Activated CD4-positive, alpha-beta T cell treated with anti-CD3 and anti-CD28 coated beads, Interleukin-2, amount 10 ng/mL, durations not matched to agents 7 days and 5 days (primary cell): ENCODE measurements at regions not wholly inside any gene's neighbourhood (a gene's known extent, or its start where the extent isn't known, plus 50 kb on each side); places are given as distances from the start of the nearest gene placed in this dataset.

Source experiments
- CTCF ChIA-PET: fragments of 350-600 bp; sonication (Branson Sonifier 250); formaldehyde crosslinking; loops from one replicate; lab custom pipeline; 2021; ENCODE audit warnings: antibody characterized with exemption; lab: Charles Lee
- POLR2A ChIA-PET: fragments of 350-600 bp; sonication (Branson Sonifier 250); formaldehyde crosslinking; loops from one replicate; lab custom pipeline; 2021; ENCODE audit warnings: antibody characterized with exemption; lab: Charles Lee
- DNase-seq: peaks from one replicate; pipeline ENCODE4 v3.0.0-alpha.2; 2020
- H3K27ac Mint-ChIP-seq: one replicate; pipeline ENCODE4 v1.8.0; 2021; ENCODE audit warnings: mild to moderate bottlenecking, moderate library complexity, mixed read lengths
- H3K27me3 Mint-ChIP-seq: one replicate; pipeline ENCODE4 v1.8.0; 2021; ENCODE audit warnings: mixed read lengths
- H3K36me3 Mint-ChIP-seq: one replicate; pipeline ENCODE4 v1.8.0; 2021; ENCODE audit warnings: low read depth, mixed read lengths
- H3K4me1 Mint-ChIP-seq: one replicate; pipeline ENCODE4 v1.8.0; 2021; ENCODE audit warnings: mixed read lengths
- H3K4me3 Mint-ChIP-seq: one replicate; pipeline ENCODE4 v1.8.0; 2021; ENCODE audit warnings: mild to moderate bottlenecking, moderate library complexity, mixed read lengths
- H3K9me3 Mint-ChIP-seq: one replicate; pipeline ENCODE4 v1.8.0; 2021; ENCODE audit warnings: mixed read lengths

- Mint-ChIP-seq H3K9me3 (peaks cover 10% of the 10 kb centered on the region), H3K4me1 (peaks cover 26% of the 10 kb centered on the region), H3K27ac (peak overlapping the region; percentile 19), H3K27me3 (no peaks in the 10 kb centered on the region), H3K36me3 (peaks cover 5% of the 10 kb centered on the region), H3K4me3 (no peak overlapping the region)
- POLR2A ChIA-PET = no interaction called here
- CTCF ChIA-PET = no interaction called here
- no peak for DNase-seq
These were observed 68.2 kb upstream of the AHR start for GRCh38 chr7:17230099-17230807.

GRCh38 chr7:17233603-17234002 is 64.8 kb upstream of the AHR start:
- Mint-ChIP-seq H3K9me3 (peaks cover 29% of the 10 kb centered on the region), H3K36me3 (peaks cover 21% of the 10 kb centered on the region), H3K4me3 (peak overlapping the region; percentile 65), H3K4me1 (peaks cover 38% of the 10 kb centered on the region), H3K27ac (peak overlapping the region; percentile 97), H3K27me3 (no peaks in the 10 kb centered on the region)
- POLR2A ChIA-PET = no interaction called here
- CTCF ChIA-PET = no interaction called here
- no peak for DNase-seq

- CTCF ChIA-PET = no interaction called here
- peak; percentile 46 for DNase-seq
- POLR2A ChIA-PET = no interaction called here
- Mint-ChIP-seq H3K4me1 (peaks cover 38% of the 10 kb centered on the region), H3K4me3 (peak overlapping the region; percentile 65), H3K9me3 (peaks cover 29% of the 10 kb centered on the region), H3K27ac (peak overlapping the region; percentile 97), H3K36me3 (peaks cover 21% of the 10 kb centered on the region), H3K27me3 (no peaks in the 10 kb centered on the region)
These were observed 64.4 kb upstream of the AHR start for GRCh38 chr7:17234030-17234397.

DNA sequence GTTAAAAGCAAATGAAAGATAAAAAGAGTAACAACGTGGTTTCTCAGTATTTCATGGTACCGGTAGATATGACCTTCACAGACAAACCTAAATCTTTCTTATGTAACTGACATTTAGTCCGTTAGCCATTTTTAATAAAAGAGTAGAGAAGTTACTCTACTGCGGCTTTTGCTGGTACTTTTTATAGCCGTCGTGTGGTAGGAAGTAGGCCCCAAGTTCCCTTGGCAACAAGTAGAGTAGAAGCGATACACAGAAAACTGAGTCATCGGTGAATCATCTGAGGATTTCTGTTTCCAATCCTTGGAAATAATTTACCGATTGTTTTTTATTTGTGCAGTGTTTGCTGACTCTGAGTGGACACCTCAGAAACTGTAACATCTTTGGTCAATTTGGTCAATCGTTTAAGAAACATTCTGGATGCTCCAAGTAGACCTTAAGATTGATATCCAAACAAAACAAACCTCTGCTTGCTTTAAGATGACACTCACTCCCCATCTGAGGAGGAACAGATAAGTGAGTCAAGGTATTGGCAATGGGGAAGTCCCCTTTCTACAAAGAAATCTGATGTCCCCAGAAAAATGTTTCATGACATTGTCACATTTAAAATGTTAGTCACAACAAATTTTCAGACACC is 63.9 kb upstream of the AHR start:
- H3K36me3 Mint-ChIP-seq = peaks cover 19% of the 10 kb centered on the region
- peak; percentile 77 for DNase-seq
- POLR2A ChIA-PET = no interaction called here
- H3K27me3 Mint-ChIP-seq = no peaks in the 10 kb centered on the region
- peaks cover 29% of the 10 kb centered on the region for H3K9me3 Mint-ChIP-seq
- H3K4me1 Mint-ChIP-seq = peaks cover 38% of the 10 kb centered on the region
- H3K27ac Mint-ChIP-seq = peak overlapping the region; percentile 97
- peak overlapping the region; percentile 65 for H3K4me3 Mint-ChIP-seq
- CTCF ChIA-PET = no interaction called here

- peaks cover 17% of the 10 kb centered on the region for H3K36me3 Mint-ChIP-seq
- no peaks in the 10 kb centered on the region for H3K27me3 Mint-ChIP-seq
- ChIA-PET CTCF (no interaction called here), POLR2A (no interaction called here)
- no peak for DNase-seq
- no peak overlapping the region for H3K4me3 Mint-ChIP-seq
- peaks cover 38% of the 10 kb centered on the region for H3K4me1 Mint-ChIP-seq
- H3K27ac Mint-ChIP-seq = peak overlapping the region; percentile 9
- peaks cover 22% of the 10 kb centered on the region for H3K9me3 Mint-ChIP-seq
These were observed 62.3 kb upstream of the AHR start for GRCh38 chr7:17236171-17236570.

GRCh38 chr7:17236603-17237002 is 61.8 kb upstream of the AHR start:
- Mint-ChIP-seq H3K9me3 (peaks cover 21% of the 10 kb centered on the region), H3K4me3 (no peak overlapping the region), H3K27me3 (no peaks in the 10 kb centered on the region), H3K27ac (no peak overlapping the region), H3K4me1 (peaks cover 38% of the 10 kb centered on the region), H3K36me3 (peaks cover 16% of the 10 kb centered on the region)
- ChIA-PET POLR2A (no interaction called here), CTCF (no interaction called here)
- no peak for DNase-seq

GRCh38 chr7:17239046-17239445 is 59.4 kb upstream of the AHR start:
- Mint-ChIP-seq H3K4me3 (no peak overlapping the region), H3K27ac (no peak overlapping the region), H3K4me1 (peaks cover 24% of the 10 kb centered on the region), H3K27me3 (no peaks in the 10 kb centered on the region), H3K9me3 (peaks cover 21% of the 10 kb centered on the region), H3K36me3 (peaks cover 16% of the 10 kb centered on the region)
- CTCF ChIA-PET = interaction anchor here (1.4 kb wide), 1 partner anchor 10 kb away, joined by 4 read pairs; no protein-coding TSS in a partner anchor
- POLR2A ChIA-PET = no interaction called here
- DNase-seq = no peak

DNA sequence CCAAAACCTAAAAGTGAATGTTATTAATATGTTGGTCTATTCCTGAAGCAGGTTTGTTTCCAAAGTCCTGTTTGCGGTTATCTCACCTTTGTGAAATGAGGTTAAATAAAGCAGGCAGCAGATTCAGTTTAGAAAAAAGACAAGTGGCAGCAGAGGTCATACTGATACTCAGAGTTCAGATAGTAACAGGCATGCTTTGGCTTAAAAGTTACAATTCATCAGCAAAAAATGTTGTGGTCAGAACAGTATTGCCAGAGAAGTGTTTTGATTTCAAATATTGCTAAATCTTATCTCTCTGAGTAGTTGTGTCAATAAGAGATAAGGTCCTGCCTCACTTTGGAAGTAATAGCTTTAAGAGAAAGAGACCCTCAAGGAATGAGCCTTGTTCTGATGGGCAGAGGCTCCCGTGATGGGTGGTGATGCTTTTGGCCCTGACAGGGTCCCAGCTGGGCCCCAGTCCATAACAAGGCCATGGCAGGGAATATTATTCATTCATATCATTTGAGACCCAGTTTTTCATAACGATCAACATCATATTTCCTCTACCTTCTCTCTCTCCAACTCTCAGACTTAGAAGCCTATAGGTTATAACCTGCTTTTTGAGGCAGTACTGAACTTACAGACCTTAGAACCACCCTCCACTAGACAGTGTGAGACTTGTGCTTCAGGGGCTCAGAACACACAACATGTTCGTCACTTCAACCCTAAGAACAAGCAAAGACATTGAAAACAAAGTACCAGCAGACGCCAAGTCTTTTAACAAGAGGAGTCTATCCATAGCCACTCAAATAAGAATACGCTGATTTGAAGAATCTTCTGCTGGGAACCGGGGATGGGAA is 58.5 kb upstream of the AHR start:
- ChIA-PET CTCF (interaction anchor here (1.0 to 1.4 kb wide), 2 partner anchors 11 to 225 kb away, joined by 3 to 4 read pairs; no protein-coding TSS in a partner anchor), POLR2A (no interaction called here)
- DNase-seq = no peak
- Mint-ChIP-seq H3K27ac (no peak overlapping the region), H3K4me3 (no peak overlapping the region), H3K27me3 (no peaks in the 10 kb centered on the region), H3K4me1 (peaks cover 16% of the 10 kb centered on the region), H3K36me3 (peaks cover 16% of the 10 kb centered on the region), H3K9me3 (peaks cover 21% of the 10 kb centered on the region)

DNA sequence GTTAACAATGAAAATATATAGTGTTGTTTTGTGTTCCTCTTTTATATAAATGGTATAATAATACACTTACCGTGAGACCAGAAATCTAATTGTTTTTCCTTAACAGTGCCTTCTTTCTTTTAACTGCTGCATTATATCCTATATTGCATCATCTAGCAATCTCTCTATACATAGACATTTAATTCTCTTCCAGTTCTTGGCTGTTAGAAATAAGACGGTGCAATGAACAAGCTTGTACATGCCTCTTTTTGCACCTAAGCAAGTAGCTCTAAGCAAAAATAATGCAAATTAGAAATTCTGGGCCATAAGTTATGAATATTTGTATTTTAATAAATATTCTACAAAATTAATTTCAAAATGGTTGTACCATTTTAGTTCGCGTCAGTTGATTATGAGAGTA is 55.9 kb upstream of the AHR start:
- ChIA-PET CTCF (no interaction called here), POLR2A (interaction anchor here (0.6 kb wide), 1 partner anchor 18 kb away, joined by 3 read pairs; no protein-coding TSS in a partner anchor)
- DNase-seq = no peak
- H3K36me3 Mint-ChIP-seq = peaks cover 5% of the 10 kb centered on the region
- no peaks in the 10 kb centered on the region for H3K27me3 Mint-ChIP-seq
- no peaks in the 10 kb centered on the region for H3K4me1 Mint-ChIP-seq
- H3K4me3 Mint-ChIP-seq = no peak overlapping the region
- H3K27ac Mint-ChIP-seq = no peak overlapping the region
- H3K9me3 Mint-ChIP-seq = peaks cover 6% of the 10 kb centered on the region

- H3K9me3 Mint-ChIP-seq = no peaks in the 10 kb centered on the region
- POLR2A ChIA-PET = no interaction called here
- H3K36me3 Mint-ChIP-seq = no peaks in the 10 kb centered on the region
- DNase-seq = no peak
- H3K4me3 Mint-ChIP-seq = no peak overlapping the region
- CTCF ChIA-PET = interaction anchor here (0.7 kb wide), 1 partner anchor 238 kb away, joined by 3 read pairs; no protein-coding TSS in a partner anchor
- H3K27me3 Mint-ChIP-seq = no peaks in the 10 kb centered on the region
- no peak overlapping the region for H3K27ac Mint-ChIP-seq
- no peaks in the 10 kb centered on the region for H3K4me1 Mint-ChIP-seq
These were observed 53.7 kb upstream of the AHR start for GRCh38 chr7:17244786-17245185.

DNA sequence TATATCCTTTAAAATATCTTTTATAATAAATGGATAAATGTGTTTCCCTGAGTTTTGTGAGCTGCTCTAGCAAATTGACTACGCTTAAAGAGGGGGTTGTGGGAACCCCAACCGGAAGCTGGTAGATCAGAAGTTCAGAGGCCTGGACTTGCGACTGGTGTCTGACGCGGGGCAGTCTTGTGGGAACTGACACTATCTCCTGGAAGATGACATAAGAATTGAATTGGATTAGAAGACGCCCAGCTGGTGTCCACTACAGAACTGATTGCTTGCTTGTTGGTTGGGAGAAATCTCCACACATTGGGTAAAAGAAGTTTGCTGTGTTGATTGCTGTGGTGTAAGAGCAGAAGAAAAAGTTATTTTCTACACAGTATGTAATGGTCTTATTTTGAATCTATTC is 51.1 kb upstream of the AHR start:
- POLR2A ChIA-PET = no interaction called here

GRCh38 chr7:17248527-17248926 is 49.9 kb upstream of the AHR start:
- H3K4me3 Mint-ChIP-seq = no peak overlapping the region
- peaks cover 2% of the 10 kb centered on the region for H3K4me1 Mint-ChIP-seq
- no peak overlapping the region for H3K27ac Mint-ChIP-seq
- H3K36me3 Mint-ChIP-seq = peaks cover 7% of the 10 kb centered on the region
- DNase-seq = no peak
- POLR2A ChIA-PET = no interaction called here
- H3K9me3 Mint-ChIP-seq = peaks cover 8% of the 10 kb centered on the region
- CTCF ChIA-PET = no interaction called here
- H3K27me3 Mint-ChIP-seq = no peaks in the 10 kb centered on the region

More for the DNA sequence above, 51.1 kb upstream of the AHR start:
- Mint-ChIP-seq H3K9me3 (peaks cover 3% of the 10 kb centered on the region), H3K36me3 (peaks cover 3% of the 10 kb centered on the region), H3K4me1 (peaks cover 2% of the 10 kb centered on the region), H3K27me3 (no peaks in the 10 kb centered on the region), H3K27ac (no peak overlapping the region), H3K4me3 (no peak overlapping the region)
- CTCF ChIA-PET = no interaction called here
- DNase-seq = no peak
